RPMI8226 (cell line): ENCODE measurements at regions not wholly inside any gene's neighbourhood (a gene's known extent, or its start where the extent isn't known, plus 50 kb on each side); places are given as distances from the start of the nearest gene placed in this dataset.

ENCODE experiments used
- DNase-seq: peaks from one replicate; pipeline ENCODE4 v3.0.0-alpha.2; 2015

DNA sequence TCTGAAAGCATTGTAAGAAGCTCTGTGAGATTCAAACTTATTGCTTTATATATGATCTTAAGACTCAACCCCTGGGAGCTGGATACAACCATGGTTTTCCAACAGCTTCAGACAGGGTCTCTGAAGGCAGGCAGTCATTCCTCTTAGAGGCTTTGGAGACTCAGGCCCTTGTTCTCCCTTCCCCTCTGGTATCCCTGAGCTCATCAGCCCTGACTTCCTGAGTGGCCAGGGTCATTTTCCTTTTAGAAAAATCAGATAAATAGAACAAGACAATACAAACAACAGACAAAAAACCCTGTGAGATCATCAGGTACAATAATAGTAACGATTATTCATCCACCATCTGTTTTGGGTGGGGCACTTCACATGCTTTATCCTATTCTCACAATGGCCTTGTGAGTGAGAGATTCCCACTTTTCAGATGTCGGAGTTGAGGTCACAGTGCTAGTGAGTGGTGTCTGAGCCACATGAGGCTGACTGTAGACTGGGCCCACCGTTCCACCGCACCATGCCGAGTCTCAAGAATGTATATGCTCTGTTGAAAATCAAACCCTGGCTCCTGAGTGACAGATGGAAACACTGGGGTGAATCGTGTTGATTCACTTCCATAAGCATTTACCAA lies 144.2 kb downstream of the CXCL12 start:
- DNase-seq: no peak

DNA sequence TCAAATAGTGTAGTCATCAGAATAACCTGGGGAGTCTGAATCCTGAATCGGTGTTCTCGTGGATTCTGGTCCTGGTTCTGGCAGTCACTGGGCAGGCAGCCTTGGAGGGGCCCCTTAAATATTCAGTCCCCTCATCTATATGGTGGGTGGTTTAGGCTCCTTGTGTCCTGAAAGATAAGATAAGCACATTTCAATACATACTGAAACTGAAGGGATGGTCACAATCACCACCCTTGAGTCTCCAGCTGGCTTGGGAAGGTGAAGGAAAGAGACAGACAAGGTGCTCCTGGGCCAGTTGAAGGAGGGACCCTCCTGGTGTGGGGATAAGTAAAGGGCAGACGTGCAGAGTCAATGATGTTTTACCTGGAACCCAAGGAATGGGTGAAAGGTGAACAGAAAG lies 146.7 kb downstream of the CXCL12 start:
- DNase-seq: no peak

DNA sequence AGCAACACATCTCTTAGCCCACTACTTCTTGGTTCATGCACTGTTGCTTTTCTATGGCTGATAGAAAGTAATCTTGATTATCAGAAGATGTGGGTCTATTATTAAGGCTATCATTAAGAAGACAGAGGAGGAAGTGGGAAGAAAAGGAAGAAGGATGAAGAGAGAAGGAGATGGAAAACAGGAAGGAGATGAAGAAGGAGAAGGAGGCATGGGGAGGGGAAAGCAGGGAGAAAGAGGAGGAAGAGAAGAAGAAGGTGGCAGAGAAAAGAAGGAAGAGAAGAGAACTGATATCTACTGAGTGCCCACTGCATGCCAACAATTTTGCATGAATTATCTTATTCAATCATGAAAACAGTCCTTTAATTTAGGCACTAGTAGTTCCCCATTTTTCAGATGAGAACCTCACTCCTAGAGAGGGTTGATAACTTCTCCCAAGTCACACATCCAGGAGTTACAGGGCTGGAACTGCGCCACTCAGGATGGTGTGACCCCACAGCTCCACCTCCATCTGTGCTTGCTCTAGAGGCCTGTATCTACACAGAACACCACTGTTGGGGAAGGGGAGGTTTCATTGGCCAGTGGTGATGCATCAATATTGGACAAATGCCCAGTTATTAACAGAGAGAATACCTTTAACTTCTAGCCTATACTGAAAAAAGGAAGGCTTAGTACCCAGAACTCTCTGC lies 147.4 kb downstream of the CXCL12 start:
- DNase-seq: no peak

DNA sequence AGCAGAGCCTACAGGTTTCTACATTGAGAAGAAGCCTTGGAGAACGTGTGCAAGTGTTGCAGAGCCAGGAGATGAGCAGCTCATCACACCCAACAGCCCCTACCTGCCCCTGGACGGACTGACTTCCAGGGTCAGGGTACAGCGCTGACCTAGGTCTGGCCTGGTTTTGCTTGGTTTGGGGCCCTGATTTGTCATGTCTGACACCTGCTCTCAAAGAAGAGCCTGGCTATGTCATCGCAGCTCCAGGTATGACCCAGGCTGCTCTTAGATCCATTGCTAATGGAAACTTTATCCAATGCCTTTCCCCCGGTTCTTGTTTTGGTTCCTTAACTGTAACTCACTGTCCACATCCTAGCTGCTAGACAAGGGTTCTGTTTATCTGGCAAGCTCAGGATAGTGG lies 149.5 kb downstream of the CXCL12 start:
- DNase-seq: no peak

DNA sequence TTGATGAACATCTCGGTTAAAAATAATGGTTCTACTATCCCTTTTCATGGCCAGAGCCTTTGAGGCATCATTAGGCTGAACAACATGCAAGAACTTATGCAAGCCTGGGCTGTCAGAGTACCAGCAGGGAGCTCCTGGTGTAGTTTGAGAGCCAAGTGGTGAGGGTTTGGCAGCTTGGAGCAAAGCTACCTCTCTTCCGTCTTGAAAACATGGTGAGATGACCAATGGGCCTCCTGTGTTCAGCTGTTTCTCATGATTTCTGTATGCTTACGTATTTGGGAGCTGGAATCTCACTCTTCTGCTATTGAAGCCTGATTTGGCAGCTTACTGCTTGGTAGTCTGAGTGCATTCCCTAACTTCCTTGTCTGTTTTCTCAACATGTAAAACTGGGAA lies 150.4 kb downstream of the CXCL12 start:
- DNase-seq: no peak

DNA sequence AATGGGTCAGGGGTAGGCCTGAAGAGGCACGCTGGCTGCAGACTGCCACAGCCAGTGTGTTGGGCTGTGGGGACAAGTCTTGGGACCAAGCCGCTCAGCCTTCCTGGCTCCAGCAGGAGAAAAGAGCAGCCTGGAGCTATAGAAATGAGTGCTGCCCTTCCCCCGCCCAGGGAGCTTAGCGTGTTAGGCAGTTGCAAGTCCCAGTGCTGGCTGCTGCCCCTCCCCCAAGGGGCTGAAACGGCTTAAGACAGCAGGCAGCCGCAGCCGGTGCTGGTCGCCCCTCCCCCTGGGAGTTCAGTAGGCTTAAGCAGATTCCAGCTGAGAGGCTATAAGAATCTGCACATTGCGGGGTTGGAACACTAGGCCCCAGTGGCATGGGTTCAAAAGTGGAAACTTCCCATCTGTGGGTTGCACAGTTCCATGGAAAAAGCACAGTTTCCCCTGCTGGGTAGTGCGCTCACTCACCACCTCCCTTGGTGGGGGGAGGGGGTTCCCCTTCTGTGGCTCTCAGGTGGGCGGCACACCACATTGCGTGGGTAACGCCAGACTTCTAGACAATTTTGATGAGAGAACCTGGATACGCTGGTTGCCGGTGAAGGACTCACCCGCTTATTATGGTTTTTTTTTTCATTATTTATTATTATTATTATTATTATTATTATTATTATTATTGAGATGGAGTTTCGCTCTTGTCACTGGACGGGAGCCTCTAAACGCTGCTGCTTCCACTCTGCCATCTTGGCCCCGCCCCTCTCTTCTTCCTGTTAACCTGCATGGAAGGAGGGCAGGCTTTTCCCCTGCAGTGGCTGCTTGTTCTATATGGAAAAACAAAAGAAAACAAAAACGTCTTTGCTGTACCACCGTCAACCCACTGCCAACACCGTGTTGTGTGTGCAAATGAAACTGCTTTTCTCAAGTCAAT lies 151.1 kb downstream of the CXCL12 start:
- no peak for DNase-seq

GRCh38 chr10:44217274-44217820 lies 167.6 kb downstream of the CXCL12 start:
- no peak for DNase-seq

DNA sequence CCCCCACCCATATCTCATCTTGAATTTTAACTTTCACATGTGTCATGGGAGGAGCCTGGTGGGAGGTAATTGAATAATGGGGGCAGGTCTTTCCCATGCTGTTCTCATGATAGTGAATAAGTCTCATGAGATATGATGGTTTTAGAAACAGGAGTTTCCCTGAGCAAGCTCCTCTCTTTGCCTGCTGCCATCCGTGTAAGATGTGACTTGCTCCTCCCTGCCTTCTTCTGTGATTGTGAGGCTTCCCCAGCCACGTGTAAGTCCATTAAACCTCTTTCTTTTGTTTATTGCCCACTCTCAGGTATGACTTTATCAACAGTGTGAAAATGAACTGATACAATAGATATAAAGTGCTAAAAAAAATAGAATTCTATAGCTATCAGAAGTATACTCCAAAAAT lies 168.8 kb downstream of the CXCL12 start:
- no peak for DNase-seq

- DNase-seq: no peak
Observed at GRCh38 chr10:44209811-44210210, 175.1 kb downstream of the CXCL12 start.

GRCh38 chr10:44207160-44207559 lies 177.7 kb downstream of the CXCL12 start:
- DNase-seq: no peak

GRCh38 chr10:44206127-44206818 lies 178.6 kb downstream of the CXCL12 start:
- no peak for DNase-seq

GRCh38 chr10:44205067-44205466 lies 179.8 kb downstream of the CXCL12 start:
- DNase-seq: no peak

- no peak for DNase-seq
Observed at GRCh38 chr10:44203535-44203934, 181.4 kb downstream of the CXCL12 start.

- DNase-seq: no peak
Observed at GRCh38 chr10:44202952-44203351, 181.9 kb downstream of the CXCL12 start.

DNA sequence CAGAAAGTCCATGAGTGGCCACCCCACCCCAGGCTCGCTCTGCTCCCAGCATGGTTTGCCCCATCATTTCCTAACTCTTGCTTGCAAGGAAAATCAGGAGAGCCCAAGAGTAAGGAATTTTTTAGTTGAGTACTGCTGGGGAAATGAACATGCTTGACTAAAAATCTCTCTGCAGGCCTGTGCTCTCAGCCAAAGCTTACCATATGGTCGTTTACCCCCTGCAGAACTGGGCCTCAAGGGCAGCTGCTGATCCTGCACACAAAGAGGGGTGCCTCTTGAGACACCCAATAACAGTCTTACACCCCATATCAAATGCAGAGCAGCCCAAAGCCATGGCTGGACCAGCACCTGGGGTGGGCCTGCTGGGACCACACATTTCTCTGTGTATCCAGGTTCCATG lies 183.2 kb downstream of the CXCL12 start:
- DNase-seq: no peak

DNA sequence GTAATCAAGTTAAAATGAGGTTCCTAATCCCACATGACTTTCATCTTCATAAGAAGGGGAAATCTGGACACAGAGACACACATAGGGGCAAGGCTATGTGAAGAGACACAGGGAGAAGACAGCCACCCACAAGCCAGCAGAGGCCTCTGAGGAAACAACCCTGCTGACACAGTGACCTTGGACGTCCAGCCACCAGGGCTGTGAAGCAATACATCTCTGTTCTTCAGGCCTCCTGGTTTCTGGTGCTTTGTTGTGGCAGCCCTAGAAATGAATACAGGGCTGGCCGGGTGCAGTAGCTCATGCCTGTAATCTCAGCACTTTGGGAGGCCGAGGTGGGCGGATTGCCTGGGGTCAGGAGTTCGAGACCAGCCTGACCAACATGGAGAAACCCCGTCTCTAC lies 183.9 kb downstream of the CXCL12 start:
- DNase-seq: no peak

DNA sequence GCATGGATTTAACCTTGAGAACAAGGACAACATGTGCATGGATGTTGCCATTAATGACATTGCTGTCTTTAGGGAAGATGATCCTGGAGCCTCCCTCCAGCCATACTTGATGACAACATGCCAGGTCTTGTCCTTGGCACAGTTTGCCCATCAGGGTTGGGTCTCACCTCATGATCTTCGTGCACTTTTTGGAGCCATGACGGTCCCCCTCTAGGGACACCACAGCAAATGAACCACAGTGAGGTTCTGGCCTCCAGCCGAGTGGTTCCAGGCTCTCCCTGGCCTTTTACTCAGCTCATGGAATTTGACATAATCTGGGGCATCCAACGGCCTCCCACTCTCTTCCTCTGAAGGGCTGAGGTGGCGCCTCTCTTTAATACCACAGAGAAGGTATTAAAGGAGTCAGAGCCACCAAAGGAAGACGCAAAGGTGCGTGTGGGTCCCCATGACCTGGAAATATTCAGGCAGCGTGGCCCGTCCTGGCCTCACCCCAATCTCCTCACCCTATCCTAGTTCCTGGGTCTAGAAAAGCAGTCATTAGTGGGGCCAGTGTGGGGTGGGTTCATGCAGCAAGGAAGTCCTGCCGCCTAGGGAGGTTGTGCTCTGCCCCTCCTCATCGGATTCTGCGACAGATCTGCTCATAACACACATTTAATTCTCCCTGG lies 184.8 kb downstream of the CXCL12 start:
- DNase-seq: no peak

DNA sequence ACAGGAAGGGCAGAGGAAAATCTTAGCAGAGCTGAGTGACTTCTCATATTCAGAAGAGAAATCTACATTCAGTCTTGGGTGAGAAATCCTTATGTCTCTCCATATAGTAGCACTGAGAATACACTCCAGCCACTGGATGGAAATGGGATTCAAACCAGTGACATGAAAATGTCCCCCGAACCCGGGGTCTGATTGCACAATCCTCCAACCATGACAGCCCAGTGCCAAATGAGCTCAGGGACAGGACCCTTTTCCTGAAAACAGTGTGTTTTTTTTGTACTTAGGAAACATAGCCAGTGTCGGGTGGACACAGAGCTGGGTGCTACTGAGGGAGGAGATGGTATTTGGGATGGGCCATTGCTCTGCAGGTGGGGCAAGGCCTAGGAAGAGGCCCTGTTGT lies 185.6 kb downstream of the CXCL12 start:
- DNase-seq: no peak

DNA sequence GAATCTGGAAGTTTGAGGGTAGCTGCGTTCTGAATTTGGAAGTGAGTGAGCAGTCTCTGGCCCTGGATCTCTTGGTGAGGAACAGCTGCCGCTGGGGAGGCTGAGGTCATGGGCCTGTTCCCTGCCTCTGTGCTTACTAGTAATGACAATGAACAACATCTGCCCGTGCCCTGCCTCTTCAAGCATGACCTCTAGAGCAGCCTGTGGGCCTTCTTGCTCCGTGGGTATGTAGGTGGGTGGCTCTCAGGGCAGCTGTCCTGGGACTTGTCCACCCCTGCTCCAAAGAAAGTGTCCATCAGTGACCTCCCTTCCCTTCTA lies 186.2 kb downstream of the CXCL12 start:
- no peak for DNase-seq

DNA sequence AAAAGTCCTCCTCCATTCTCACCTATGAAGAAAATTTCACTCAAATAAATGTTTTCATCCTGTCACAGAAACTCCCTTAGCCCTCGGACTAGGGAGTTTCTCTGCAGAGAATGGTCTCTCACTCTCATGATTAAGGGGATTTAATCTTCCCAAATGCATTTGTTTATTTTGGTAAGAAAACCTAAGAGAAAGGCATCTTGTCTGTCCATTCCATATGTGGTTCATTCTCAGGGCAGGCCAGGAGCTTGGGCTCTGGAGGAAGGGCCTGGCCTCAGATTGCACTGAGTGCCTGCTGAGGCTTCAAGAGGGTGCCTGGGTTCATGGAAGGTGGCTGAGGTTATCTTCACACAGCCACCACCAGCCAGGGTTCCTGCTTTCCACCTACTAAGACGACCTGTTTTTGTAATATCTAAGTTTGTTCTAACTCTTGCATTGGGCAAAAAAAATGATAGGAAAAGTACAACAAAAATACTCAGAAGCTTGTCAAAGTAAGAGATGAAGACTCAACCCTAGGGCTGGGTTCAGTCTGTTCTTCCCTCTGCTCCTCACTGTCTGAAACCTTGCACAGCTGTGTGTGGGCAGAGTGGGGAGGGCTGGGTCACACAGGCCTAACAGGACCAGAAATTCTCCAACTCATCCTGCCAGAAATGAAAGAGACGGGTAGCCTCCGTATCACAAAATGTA lies 186.7 kb downstream of the CXCL12 start:
- DNase-seq: no peak

GRCh38 chr10:44197646-44198045 lies 187.3 kb downstream of the CXCL12 start:
- DNase-seq: no peak

- DNase-seq: no peak
Observed at GRCh38 chr10:44196336-44196735, 188.6 kb downstream of the CXCL12 start.
